ENCODE measurements at regions not wholly inside any gene's neighbourhood (a gene's known extent, or its start where the extent isn't known, plus 50 kb on each side); places are given as distances from the start of the nearest gene placed in this dataset.
"Not testable (repeated sequence)": the region's sequence is repeated elsewhere in the genome, so short reads cannot be mapped to it uniquely, and the experiment has no call there.

DNA sequence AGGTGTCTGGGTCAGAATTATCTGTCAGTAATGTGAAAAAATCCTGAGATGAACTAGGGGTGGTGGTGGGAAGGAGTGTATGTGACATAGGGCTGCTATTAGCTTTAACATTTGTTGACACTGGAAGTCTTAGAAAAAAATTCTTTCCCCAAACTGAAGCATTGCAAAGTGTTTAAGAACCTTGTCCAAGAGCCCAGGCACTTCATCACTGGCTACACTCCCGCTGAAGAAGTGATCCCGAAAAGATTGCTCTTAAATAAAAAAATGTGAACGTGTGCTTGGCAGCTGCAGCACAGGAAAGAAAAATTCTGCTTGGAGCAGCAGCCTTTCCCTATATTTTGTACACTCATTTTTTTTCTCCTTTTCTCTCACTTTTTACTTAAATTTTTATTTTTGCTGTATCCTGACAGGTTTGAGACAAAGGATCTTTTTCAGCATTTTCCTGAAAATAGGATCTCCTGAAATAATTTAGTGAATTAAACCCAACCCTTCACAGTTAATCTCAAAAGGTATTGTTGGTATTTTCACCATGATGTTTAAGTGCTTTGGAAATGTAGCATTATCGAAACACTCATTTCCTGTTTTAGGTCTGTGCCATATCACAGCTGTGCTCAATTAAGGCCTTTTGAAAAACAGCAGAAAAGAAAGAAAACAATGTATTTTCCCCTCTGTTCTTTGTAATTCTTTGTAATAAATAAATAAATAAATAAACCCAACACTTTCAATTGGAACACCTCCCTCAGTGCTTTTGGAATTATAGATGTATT lies 477.6 kb downstream of the ZNF385D start:
- H3K4me1 Mint-ChIP-seq = no peaks in the 10 kb centered on the region
- H3K4me3 Mint-ChIP-seq = no peak overlapping the region
- no peak overlapping the region for H3K27ac Mint-ChIP-seq
- H3K27me3 Mint-ChIP-seq = no peaks in the 10 kb centered on the region
- DNase-seq (no peak), ATAC-seq (no peak)
- peaks cover 11 to 12% of the 10 kb centered on the region in 2 donors for H3K9me3 Mint-ChIP-seq

DNA sequence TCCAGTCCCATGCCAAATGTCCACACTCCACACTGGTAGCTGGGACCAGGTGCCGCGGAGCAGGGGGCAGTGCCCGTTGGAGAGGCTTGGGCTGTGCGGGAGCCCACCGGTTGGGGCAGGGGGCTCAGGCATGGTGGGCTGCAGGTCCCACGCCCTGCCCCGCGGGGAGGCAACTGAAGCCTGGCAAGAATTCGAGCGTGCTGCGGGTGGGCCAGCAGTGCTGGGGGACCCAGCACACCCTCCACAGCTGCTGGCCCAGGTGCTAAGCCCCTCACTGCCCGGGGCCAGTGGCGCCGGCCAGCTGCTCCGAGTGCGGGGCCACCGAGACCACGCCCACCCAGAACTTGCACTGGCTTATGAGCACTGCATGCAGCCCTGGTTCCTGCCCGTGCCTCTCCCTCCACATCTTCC lies 479.4 kb downstream of the ZNF385D start:
- ATAC-seq (peak; percentile 28), DNase-seq (no peak)
- no peaks in the 10 kb centered on the region for H3K4me1 Mint-ChIP-seq
- peaks cover 11 to 12% of the 10 kb centered on the region in 2 donors for H3K9me3 Mint-ChIP-seq
- no peak overlapping the region for H3K4me3 Mint-ChIP-seq
- H3K27me3 Mint-ChIP-seq = no peaks in the 10 kb centered on the region
- H3K27ac Mint-ChIP-seq = peak overlapping the region in 1 of 2 donors; percentile 77

DNA sequence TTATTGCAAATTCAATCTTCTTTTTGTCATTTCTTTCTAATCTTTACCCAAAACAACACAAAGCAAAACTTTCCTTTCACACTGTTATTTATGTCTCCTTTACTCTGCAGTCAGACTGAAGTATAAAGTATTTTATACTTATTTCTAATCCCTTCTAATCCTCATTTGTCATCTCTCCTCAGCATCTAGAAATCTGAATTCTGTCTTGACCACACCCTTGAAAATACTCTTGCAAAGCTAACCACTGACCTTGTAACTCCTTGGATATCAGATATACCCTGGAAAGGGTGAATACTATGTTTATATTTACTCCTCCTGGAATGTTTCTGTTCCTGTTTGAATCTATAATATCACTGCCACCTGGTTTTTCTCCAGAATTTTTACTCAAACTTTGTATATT lies 481.1 kb downstream of the ZNF385D start:
- no peak for ATAC-seq
- Mint-ChIP-seq H3K4me1 (no peaks in the 10 kb centered on the region), H3K27ac (no peak overlapping the region), H3K27me3 (no peaks in the 10 kb centered on the region), H3K9me3 (peaks cover 0 to 4% of the 10 kb centered on the region in 2 donors), H3K4me3 (no peak overlapping the region)
- no peak for DNase-seq

DNA sequence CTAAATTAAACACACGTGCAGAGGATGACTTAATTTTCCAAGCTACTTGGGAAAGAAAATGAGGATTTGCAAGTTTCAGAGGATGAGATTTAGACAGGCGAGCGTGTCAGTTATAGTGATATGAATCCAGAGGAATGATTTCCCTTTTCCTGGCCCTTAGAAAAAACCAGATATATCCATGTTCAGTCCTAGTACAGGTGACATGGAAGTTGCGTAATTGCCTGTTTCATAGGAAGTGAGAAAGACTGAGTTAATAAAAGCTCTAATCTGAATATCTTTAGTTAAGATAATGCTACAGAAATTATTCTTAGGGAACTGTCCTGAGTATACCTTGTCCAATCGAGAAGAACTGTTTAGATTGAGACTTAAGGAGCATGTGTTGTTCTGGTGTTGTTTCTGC lies 490.5 kb downstream of the ZNF385D start:
- Mint-ChIP-seq H3K27me3 (no peaks in the 10 kb centered on the region), H3K9me3 (peaks cover 4 to 5% of the 10 kb centered on the region in 2 donors)

DNA sequence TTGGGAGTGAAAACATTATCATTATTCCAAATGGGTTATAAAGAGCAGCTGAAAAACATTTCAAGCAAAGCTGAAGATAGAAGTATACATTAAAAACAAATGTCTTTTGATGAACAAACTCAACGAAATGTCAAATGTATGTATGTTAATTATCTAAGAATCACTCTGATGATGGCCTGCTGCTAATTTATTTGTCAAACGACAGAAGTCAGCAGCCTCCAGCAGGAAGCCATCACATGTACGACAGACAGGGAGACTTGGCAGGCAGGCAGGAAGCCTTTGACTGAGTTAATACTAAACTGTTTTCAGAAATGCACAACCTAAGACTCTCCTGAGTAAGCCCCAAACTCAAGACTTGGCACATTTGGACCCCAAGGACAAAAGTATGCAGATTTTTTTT lies 491.1 kb downstream of the ZNF385D start:
- Mint-ChIP-seq H3K4me3 (no peak overlapping the region), H3K27me3 (no peaks in the 10 kb centered on the region), H3K4me1 (no peaks in the 10 kb centered on the region), H3K27ac (no peak overlapping the region), H3K9me3 (peaks cover 4 to 5% of the 10 kb centered on the region in 2 donors)
- DNase-seq (no peak), ATAC-seq (no peak)

More for the DNA sequence above, 490.5 kb downstream of the ZNF385D start:
- Mint-ChIP-seq H3K4me3 (no peak overlapping the region), H3K27ac (no peak overlapping the region), H3K4me1 (no peaks in the 10 kb centered on the region)
- ATAC-seq (no peak), DNase-seq (no peak)

DNA sequence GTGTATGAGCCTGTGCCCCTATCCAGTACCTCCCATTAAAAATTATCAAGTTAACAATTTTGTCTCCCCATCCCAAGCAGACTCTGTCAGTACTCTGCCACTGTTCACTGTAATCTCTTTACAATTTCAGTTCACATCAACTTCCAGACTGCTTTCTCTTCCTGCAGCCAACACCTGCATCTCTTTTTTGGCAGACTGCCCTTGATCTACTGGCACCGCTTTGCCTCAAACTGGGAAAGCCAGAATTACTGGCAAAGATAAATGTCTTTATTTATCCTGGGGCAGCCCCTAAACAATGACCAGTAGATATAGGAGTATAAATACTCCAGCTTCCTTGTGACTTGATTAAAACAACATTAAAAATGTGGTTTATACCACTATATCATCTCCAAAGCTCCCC lies 494.1 kb downstream of the ZNF385D start:
- H3K9me3 Mint-ChIP-seq = peaks cover 0 to 4% of the 10 kb centered on the region in 2 donors
- no peaks in the 10 kb centered on the region for H3K4me1 Mint-ChIP-seq
- no peak for ATAC-seq
- H3K4me3 Mint-ChIP-seq = no peak overlapping the region
- DNase-seq = no peak
- no peaks in the 10 kb centered on the region for H3K27me3 Mint-ChIP-seq
- H3K27ac Mint-ChIP-seq = no peak overlapping the region

DNA sequence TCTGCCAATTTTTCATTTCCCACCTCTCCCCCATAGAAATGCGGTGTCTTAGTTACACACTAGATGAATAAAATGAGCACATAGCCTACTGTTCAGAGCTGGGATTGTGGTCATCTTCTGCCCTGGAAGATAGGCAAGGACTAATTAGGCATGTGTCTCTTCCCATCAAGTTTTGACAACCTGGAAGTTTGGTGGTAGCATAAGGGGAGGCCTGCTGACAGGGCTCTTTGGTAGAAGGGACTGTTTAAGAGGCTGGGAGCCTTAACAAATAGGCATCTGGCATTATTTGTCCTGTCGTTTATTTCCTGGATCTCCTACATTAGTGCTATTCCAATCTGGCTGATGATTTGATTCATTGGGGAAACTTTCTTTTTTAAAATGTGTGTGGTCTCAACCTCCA lies 512.3 kb downstream of the ZNF385D start:
- no peak for ATAC-seq
- Mint-ChIP-seq H3K27ac (no peak overlapping the region), H3K27me3 (no peaks in the 10 kb centered on the region), H3K4me3 (no peak overlapping the region), H3K4me1 (no peaks in the 10 kb centered on the region), H3K9me3 (peaks cover 15 to 17% of the 10 kb centered on the region in 2 donors)
- no peak for DNase-seq

DNA sequence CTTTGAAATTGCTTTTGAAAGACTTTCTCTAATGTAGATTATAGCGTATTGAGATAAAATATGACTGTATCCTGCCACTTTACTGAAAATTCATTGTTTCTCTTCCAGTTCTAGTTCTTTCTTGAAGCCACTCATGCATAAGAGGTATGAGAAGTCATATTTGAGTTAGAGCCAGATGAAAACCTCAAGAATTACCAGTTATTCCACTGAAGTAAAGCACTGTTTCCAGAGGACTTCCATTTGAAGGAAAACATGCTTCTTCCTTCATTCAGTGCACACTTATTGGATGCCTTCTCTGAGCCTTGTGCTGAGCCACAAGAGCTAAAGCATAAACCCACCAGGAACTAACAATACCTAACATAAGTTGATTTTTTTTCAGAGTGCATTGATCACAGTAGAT lies 513.4 kb downstream of the ZNF385D start:
- H3K27ac Mint-ChIP-seq = no peak overlapping the region
- DNase-seq (no peak), ATAC-seq (no peak)
- no peak overlapping the region for H3K4me3 Mint-ChIP-seq
- H3K4me1 Mint-ChIP-seq = no peaks in the 10 kb centered on the region
- H3K9me3 Mint-ChIP-seq = peaks cover 8 to 14% of the 10 kb centered on the region in 2 donors
- H3K27me3 Mint-ChIP-seq = no peaks in the 10 kb centered on the region

DNA sequence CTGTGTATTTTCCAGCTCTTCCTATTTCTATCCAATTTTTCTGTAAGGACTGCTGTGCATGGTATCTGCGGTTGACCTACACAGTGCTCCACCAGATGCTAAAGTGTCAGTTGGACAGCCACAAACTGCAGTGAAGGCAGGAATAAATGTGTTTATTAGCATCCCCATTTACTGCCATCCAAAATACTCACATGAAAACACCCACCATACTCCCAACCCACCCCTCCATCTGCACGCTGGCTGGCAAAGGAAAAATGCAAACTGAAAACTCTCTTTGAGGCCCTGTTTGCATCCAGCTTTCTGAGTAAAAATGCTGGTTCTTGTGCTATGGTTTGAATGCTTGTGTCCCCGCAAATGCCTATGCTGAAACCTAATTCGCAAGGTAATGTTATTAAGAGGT lies 515.5 kb downstream of the ZNF385D start:
- ATAC-seq (no peak), DNase-seq (no peak)
- peaks cover 11 to 14% of the 10 kb centered on the region in 2 donors for H3K9me3 Mint-ChIP-seq
- H3K27me3 Mint-ChIP-seq = no peaks in the 10 kb centered on the region
- no peak overlapping the region for H3K4me3 Mint-ChIP-seq
- H3K27ac Mint-ChIP-seq = no peak overlapping the region
- no peaks in the 10 kb centered on the region for H3K4me1 Mint-ChIP-seq

DNA sequence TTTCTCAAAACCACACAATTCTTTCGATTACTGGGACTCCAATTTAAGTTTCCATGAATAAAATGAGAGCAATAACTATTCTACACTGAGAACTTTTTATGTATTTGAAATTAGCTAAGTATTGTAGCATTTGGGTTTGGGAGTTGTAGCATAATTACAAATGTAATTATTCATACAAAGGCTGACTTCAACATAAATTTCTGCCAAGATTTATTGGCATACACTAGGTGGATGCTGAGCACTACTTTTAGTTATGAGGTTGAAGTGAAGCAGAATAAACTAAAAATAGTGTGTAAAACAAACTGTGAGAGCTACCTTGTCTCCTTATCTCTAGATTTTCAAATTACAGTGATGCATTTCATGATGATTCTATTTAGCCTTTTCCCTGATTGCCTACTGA lies 516.1 kb downstream of the ZNF385D start:
- H3K27ac Mint-ChIP-seq = no peak overlapping the region
- DNase-seq (no peak), ATAC-seq (no peak)
- no peaks in the 10 kb centered on the region for H3K4me1 Mint-ChIP-seq
- H3K9me3 Mint-ChIP-seq = peaks cover 13 to 14% of the 10 kb centered on the region in 2 donors
- H3K27me3 Mint-ChIP-seq = no peaks in the 10 kb centered on the region
- no peak overlapping the region for H3K4me3 Mint-ChIP-seq

DNA sequence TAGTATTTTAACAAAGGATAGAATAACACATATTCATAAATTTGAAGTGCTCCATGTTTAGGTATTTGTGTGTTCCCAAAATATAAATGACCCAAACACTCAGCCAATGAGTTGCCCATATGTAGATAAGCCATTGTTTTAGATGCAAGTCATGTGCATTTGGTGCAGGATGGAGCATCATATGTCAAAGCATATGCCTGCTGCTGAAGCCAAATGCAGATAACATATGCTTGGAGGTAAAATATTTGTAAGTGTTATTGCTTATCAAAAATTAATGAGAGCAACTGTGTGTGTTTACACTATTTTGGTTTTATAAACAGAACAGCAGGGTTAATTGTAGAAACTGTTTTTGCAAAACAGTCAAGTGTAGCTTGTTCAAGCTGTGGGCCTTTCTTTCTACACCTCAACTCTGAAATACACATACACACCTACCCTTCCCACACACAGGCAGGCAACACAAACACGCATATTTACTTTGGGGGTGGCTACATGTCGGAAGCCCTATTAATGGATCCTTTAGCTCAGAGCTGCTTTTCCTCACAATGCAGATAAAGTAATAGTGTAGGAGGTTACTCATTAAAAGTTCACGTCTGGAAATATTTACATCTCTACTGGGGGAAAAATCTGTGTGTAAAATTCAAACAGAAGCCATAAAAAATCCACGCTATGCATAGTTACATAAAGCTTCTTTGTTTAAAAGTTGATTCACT lies 521.4 kb downstream of the ZNF385D start:
- H3K4me3 Mint-ChIP-seq = no peak overlapping the region
- ATAC-seq = no peak
- no peaks in the 10 kb centered on the region for H3K27me3 Mint-ChIP-seq
- no peaks in the 10 kb centered on the region for H3K4me1 Mint-ChIP-seq
- H3K9me3 Mint-ChIP-seq = peaks cover 5 to 8% of the 10 kb centered on the region in 2 donors
- no peak for DNase-seq
- no peak overlapping the region for H3K27ac Mint-ChIP-seq

DNA sequence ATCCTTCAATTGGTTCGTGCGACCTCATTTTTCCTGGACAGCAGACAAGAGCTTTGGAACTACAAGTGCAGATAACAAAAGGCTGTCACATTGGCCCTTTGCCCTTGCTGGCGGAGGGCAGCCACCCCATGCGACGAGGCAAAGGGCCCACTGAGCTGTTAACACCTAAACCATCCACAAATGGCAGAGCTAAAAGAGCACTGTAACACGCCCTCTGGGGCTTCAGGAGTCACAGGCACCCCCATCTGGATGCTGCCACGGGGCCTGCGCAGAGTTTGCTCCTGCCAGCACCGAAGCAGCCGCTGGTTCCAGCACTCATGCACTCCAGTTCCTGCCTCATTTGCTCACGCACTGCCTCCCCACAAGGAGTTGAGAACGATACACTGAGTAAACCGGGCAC lies 524.9 kb downstream of the ZNF385D start:
- DNase-seq (no peak), ATAC-seq (no peak)
- Mint-ChIP-seq H3K4me3 (no peak overlapping the region), H3K27me3 (no peaks in the 10 kb centered on the region), H3K9me3 (peaks cover 10 to 16% of the 10 kb centered on the region in 2 donors), H3K27ac (no peak overlapping the region), H3K4me1 (no peaks in the 10 kb centered on the region)

DNA sequence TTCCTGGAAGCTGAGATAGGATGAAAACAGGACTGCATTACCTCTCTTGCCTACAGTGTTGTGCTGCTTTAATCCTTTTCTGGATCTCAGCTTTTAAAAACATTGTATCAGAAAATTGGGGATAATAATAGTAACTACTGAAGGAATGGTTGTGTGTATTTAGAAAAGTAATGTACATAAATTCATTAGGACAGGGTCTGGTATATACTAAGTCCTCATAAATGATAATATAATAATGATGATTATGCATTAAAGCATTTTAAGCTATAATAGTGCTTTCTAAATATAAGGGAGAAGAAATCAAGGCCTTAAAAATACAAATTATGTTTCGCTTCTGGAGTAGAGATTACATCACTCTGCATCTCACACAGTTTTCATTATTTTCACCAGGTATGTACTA lies 530.1 kb downstream of the ZNF385D start:
- H3K27ac Mint-ChIP-seq = no peak overlapping the region
- ATAC-seq = no peak

DNA sequence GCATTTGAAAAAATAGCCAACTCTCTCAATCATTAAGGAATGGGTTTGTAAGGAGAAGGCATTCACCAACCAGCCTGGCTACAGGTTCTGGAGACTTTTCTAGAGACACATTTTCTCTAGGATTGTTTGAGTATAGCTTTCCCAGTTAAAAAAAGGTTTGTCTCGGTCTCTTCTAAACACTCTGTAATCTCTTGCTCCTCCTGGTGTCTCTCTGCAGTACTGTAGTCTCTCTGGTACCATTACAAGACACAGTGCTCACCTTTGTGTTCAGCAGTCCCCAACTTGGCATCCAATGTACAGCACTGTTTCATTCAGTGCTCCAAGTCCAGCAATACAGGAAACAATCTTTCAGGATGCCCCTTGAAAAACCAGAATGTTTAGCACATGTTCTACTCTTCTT lies 534.4 kb downstream of the ZNF385D start:
- no peak for ATAC-seq

More for the DNA sequence above, 530.1 kb downstream of the ZNF385D start:
- no peak for DNase-seq
- no peak overlapping the region for H3K4me3 Mint-ChIP-seq
- no peaks in the 10 kb centered on the region for H3K4me1 Mint-ChIP-seq
- H3K27me3 Mint-ChIP-seq = no peaks in the 10 kb centered on the region
- H3K9me3 Mint-ChIP-seq = peaks cover 17 to 20% of the 10 kb centered on the region in 2 donors

DNA sequence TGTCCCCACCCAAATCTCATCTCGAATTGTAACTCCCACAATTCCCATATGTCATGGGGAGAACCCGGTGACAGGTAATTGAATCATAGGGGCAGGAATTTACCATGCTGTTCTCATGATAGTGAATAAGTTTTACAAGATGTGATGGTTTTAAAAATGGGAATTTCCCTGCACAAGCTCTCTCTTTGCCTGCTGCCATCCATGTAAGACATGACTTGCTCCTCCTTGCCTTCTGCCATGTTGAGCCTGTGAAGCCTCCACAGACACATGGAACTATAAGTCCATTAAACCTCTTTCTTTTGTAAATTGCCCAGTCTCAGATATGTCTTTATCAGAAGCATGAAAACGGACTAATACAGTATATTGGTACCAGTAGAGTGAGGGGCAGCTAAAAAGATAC lies 546.9 kb downstream of the ZNF385D start:
- not testable (repeated sequence) for ATAC-seq, H3K4me3 Mint-ChIP-seq, H3K27ac Mint-ChIP-seq, H3K27me3 Mint-ChIP-seq, DNase-seq, H3K4me1 Mint-ChIP-seq
- peaks cover 32 to 50% of the 10 kb centered on the region in 2 donors for H3K9me3 Mint-ChIP-seq

More for the DNA sequence above, 534.4 kb downstream of the ZNF385D start:
- Mint-ChIP-seq H3K27ac (no peak overlapping the region), H3K9me3 (peaks cover 17 to 18% of the 10 kb centered on the region in 2 donors), H3K4me1 (no peaks in the 10 kb centered on the region), H3K27me3 (no peaks in the 10 kb centered on the region), H3K4me3 (no peak overlapping the region)
- DNase-seq = no peak

DNA sequence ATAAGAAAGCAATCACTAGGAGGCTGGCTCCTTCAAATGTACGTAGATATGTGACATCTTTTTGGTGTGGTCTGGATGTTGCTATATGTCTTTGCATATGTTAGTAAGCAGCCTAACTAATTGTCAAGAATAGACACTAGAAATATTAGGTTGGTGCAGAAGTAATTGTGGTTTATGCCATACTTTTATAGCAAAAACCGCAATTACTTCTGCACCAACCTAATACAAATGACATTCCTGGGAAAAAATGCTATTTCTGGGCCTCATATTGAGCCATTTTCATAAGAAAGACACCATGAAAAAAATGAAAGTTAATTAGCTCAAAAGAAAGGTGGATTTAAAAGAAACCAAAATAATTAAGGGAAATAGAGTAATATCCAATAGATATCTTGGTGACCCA lies 555.8 kb downstream of the ZNF385D start:
- H3K27me3 Mint-ChIP-seq = no peaks in the 10 kb centered on the region
- H3K4me3 Mint-ChIP-seq = no peak overlapping the region
- no peak for ATAC-seq

More for the DNA sequence above, 555.8 kb downstream of the ZNF385D start:
- no peak for DNase-seq
- Mint-ChIP-seq H3K9me3 (peaks cover 7 to 13% of the 10 kb centered on the region in 2 donors), H3K4me1 (no peaks in the 10 kb centered on the region), H3K27ac (no peak overlapping the region)

Measured in stimulated activated naive CD8-positive, alpha-beta T cell treated with anti-CD3 and anti-CD28 coated beads, Interleukin-15, amount 100 ng/mL, for 72 hours (primary cell).